ENCODE measurements at regions not wholly inside any gene's neighbourhood (a gene's known extent, or its start where the extent isn't known, plus 50 kb on each side); places are given as distances from the start of the nearest gene placed in this dataset.

DNA sequence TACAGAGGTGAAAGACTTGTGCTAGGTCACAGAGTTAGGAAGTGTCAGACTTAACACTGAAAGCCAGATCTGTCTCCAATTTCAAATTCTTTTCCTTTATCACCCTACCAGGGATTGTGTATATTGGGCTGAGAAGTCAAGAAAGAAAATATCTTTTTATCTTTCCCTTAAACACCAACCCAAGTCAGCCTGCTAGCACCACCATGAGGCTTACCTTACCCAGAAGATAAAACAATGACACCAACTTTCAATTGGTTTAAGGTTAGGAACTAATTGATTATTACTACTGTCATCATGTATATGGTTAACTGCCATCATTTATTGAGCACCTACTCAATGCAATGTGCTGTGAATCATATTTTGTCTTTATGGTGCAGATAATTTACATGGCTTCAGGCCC, 178.9 kb upstream of the FOXD3 start:
- H3K36me3 ChIP-seq, result no peaks in the 10 kb centered on the region
- H3K27ac ChIP-seq, result no peak overlapping the region
- H3K9me3 ChIP-seq, result no peaks in the 10 kb centered on the region
- TF ChIP-seq, protein P1, sequence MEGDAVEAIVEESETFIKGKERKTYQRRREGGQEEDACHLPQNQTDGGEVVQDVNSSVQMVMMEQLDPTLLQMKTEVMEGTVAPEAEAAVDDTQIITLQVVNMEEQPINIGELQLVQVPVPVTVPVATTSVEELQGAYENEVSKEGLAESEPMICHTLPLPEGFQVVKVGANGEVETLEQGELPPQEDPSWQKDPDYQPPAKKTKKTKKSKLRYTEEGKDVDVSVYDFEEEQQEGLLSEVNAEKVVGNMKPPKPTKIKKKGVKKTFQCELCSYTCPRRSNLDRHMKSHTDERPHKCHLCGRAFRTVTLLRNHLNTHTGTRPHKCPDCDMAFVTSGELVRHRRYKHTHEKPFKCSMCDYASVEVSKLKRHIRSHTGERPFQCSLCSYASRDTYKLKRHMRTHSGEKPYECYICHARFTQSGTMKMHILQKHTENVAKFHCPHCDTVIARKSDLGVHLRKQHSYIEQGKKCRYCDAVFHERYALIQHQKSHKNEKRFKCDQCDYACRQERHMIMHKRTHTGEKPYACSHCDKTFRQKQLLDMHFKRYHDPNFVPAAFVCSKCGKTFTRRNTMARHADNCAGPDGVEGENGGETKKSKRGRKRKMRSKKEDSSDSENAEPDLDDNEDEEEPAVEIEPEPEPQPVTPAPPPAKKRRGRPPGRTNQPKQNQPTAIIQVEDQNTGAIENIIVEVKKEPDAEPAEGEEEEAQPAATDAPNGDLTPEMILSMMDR (IDR thresholded peaks at IDR 0.05), result no peak
- H3K27me3 ChIP-seq, result no peaks in the 10 kb centered on the region
- no peak overlapping the region for H3K4me3 ChIP-seq
- intact Hi-C loops (cut with DNase I), result no loop called here
- no peak for ATAC-seq
- no peak for DNase-seq
- H3K4me1 ChIP-seq, result no peaks in the 10 kb centered on the region

DNA sequence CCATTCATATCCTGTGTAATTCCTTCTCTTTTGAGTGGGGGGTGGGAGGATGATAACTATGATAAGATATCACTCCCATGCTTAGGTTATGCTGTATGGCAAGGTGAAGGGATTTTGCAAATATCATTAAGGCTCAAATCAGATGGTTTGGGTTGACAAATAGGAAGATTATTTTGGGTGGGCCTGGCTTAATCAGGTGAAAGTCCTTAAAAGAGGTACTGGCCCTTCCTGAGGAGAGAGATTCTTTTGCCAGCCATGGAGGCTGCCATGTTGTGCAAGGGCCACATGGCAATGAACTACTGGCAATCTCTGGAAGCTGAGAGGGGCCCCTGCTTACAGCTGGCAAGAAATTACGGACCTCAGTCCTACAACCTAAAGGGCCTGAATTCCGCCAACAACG, 174.6 kb upstream of the FOXD3 start:
- H3K27ac ChIP-seq, result no peak overlapping the region
- ATAC-seq (no peak), DNase-seq (no peak)
- intact Hi-C loops (cut with DNase I), result no loop called here
- H3K4me1 ChIP-seq, result no peaks in the 10 kb centered on the region
- no peaks in the 10 kb centered on the region for H3K9me3 ChIP-seq
- H3K27me3 ChIP-seq, result peaks cover 0 to 11% of the 10 kb centered on the region in 2 donors
- H3K4me3 ChIP-seq, result no peak overlapping the region
- H3K36me3 ChIP-seq, result no peaks in the 10 kb centered on the region
- TF ChIP-seq, protein P1 (IDR thresholded peaks at IDR 0.05), result no peak

DNA sequence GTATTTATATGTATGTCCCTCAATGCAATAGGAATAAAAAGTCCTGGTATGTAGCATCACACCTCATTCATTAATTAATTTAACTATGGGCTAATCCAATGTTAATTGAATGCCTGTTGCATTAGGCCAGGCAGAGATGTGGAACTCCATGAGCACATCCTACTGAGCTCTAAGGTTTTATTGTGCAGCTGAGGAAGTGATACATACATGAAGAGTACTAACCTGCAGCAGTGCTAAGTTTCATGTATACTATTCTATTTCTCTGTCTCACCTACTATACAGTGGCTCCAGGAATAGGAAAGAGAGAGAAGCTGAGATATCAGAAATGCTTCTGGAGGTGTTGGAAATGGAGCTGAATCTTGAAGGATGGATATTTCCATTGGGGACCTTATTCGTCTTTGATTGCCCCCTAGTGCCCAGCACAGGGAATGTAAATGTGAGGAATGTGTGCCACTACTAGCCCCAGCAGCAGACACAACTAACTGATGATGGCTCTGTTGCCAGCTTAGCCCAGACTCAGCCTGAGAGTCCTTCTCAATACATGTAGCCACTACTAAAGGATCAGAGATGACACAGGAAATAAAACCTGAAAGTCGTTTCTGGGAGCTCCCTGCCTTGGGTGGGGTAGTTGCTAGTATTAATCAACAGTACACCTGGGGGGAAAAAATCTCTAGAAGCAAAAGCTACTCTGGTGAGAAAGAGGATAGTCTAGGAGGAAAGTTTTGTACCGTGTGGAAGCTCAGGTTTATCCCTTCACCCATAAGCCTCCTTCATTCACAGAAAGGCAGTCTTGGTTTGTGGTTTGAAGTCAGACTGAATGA, 173.3 kb upstream of the FOXD3 start:
- TF ChIP-seq, protein P1 (IDR thresholded peaks at IDR 0.05), result peak; percentile 28 to 35
- H3K9me3 ChIP-seq, result no peaks in the 10 kb centered on the region
- intact Hi-C loops (cut with DNase I), result no loop called here
- DNase-seq (peak in 1 of 4 donors; percentile 4), ATAC-seq (peak; percentile 85)
- H3K4me3 ChIP-seq, result no peak overlapping the region
- H3K4me1 ChIP-seq, result no peaks in the 10 kb centered on the region
- peaks cover 0 to 11% of the 10 kb centered on the region in 2 donors for H3K27me3 ChIP-seq
- H3K36me3 ChIP-seq, result no peaks in the 10 kb centered on the region
- H3K27ac ChIP-seq, result no peak overlapping the region

DNA sequence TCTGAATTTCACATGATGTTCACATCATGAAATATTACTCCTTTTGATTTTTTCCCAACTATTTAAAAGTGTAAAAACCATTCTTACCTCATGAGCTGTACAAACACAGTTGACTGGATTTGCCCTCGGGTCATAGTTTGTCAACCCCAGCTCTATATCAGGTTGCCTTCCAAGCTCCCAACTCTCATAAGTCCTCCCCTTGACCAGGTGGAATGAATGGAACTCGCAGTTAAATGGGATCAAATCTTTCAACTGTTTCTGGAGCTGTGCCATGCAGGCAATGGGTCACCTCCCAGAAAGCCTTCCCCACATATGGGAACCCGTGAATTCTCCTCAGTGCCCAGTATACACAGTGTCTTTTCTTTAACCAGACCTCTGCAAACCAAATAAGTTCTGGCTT, 169.8 kb upstream of the FOXD3 start:
- no peaks in the 10 kb centered on the region for H3K9me3 ChIP-seq
- intact Hi-C loops (cut with DNase I), result no loop called here
- H3K4me1 ChIP-seq, result no peaks in the 10 kb centered on the region
- peaks cover 0 to 11% of the 10 kb centered on the region in 2 donors for H3K27me3 ChIP-seq
- H3K36me3 ChIP-seq, result no peaks in the 10 kb centered on the region
- ATAC-seq, result no peak
- TF ChIP-seq, protein P1 (IDR thresholded peaks at IDR 0.05), result no peak
- no peak for DNase-seq
- no peak overlapping the region for H3K27ac ChIP-seq
- no peak overlapping the region for H3K4me3 ChIP-seq

DNA sequence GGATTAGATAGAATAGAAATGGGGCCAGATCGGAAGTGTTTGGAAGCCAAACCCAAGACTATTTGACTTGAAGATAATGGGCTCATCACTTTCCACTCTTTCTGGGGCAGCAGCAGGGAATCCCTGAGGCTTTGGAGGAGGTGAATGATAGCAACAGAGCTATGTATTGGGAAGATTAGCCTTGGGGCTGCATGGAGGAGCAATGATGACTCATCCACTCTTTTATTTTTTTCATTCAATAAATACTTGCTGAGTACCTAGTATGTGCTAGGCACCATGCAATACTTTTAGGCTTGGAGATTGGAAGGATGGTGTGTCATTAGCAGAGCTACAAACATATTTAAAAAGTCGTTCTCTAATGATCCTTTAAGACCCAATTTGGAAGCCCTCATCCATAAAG, 166.9 kb upstream of the FOXD3 start:
- no peak for ATAC-seq
- DNase-seq, result no peak
- Histone ChIP-seq H3K27ac (no peak overlapping the region), H3K36me3 (no peaks in the 10 kb centered on the region), H3K4me1 (no peaks in the 10 kb centered on the region), H3K27me3 (peaks cover 0 to 11% of the 10 kb centered on the region in 2 donors), H3K9me3 (no peaks in the 10 kb centered on the region), H3K4me3 (no peak overlapping the region)
- TF ChIP-seq, protein P1 (IDR thresholded peaks at IDR 0.05), result no peak
- intact Hi-C loops (cut with DNase I), result no loop called here

Data from left lung (tissue), 4 donors.